SK-N-MC (cell line): ENCODE measurements at regions not wholly inside any gene's neighbourhood (a gene's known extent, or its start where the extent isn't known, plus 50 kb on each side); places are given as distances from the start of the nearest gene placed in this dataset.

Experiments
- DNase-seq: peaks from one replicate; pipeline ENCODE4 v3.0.0-alpha.2; 2011; ENCODE audit warnings: low read depth, low spot score
- H3K27ac ChIP-seq: fragments of 200-600 bp; sonication (generic); 2 replicates; pipeline ENCODE4 v1.5.1; 2016; ENCODE audit warnings: mixed run types
- H3K36me3 ChIP-seq: fragments of 200-600 bp; sonication (generic); 2 replicates; pipeline ENCODE4 v1.6.1; 2017; ENCODE audit warnings: antibody characterized with exemption, low read length, mixed read lengths; ENCODE audit not compliant: insufficient read depth
- H3K4me3 ChIP-seq: fragments of 200-600 bp; sonication (generic); 2 replicates; pipeline ENCODE4 v1.5.1; 2016
- H3K9ac ChIP-seq: fragments of 200-600 bp; sonication (generic); 2 replicates; pipeline ENCODE4 v1.8.0; 2017; ENCODE audit warnings: mixed run types, mixed read lengths; ENCODE audit not compliant: insufficient read length
- H3K9me3 ChIP-seq: fragments of 200-600 bp; sonication (generic); 2 replicates; pipeline ENCODE4 v1.6.1; 2017; ENCODE audit warnings: low read depth, mild to moderate bottlenecking, antibody characterized with exemption, low read length, moderate library complexity, mixed read lengths
- EZH2 ChIP-seq: fragments of 200-600 bp; sonication (generic); IDR thresholded peaks from one replicate; pipeline ENCODE4 v1.6.1; 2017; ENCODE audit warnings: antibody characterized with exemption
- FOXP2 ChIP-seq: optimal IDR thresholded peaks from 2 replicates; pipeline ENCODE3; 2011; ENCODE audit warnings: mild to moderate bottlenecking, moderate library complexity; ENCODE audit not compliant: insufficient read depth; ENCODE audit errors: extremely low read length, control extremely low read depth
- POLR2AphosphoS5 ChIP-seq: IDR thresholded peaks from 2 replicates; pipeline ENCODE4 v1.6.1; 2012; ENCODE audit warnings: mild to moderate bottlenecking, low read depth, low read length, borderline replicate concordance

- TF ChIP-seq POLR2AphosphoS5 (no peak), EZH2 (no peak), FOXP2 (no peak)
These were observed 73.8 kb downstream of the DHRS2 start for GRCh38 chr14:23709923-23710322.

GRCh38 chr14:23712287-23712686 is 76.1 kb downstream of the DHRS2 start:
- Histone ChIP-seq H3K27ac (no peak overlapping the region), H3K9ac (no peak overlapping the region), H3K36me3 (no peaks in the 10 kb centered on the region), H3K4me3 (no peak overlapping the region), H3K9me3 (no peaks in the 10 kb centered on the region)
- DNase-seq, result no peak
- TF ChIP-seq EZH2 (no peak), FOXP2 (no peak), POLR2AphosphoS5 (no peak)

More at GRCh38 chr14:23709923-23710322, 73.8 kb downstream of the DHRS2 start:
- H3K9ac ChIP-seq, result no peak overlapping the region
- no peak overlapping the region for H3K4me3 ChIP-seq
- peaks cover 3% of the 10 kb centered on the region; the same call in 1 of the 2 replicates for H3K9me3 ChIP-seq
- H3K36me3 ChIP-seq, result no peaks in the 10 kb centered on the region
- no peak for DNase-seq
- no peak overlapping the region for H3K27ac ChIP-seq

GRCh38 chr14:23719225-23719985 is 83.2 kb downstream of the DHRS2 start:
- Histone ChIP-seq H3K36me3 (no peaks in the 10 kb centered on the region), H3K4me3 (no peak overlapping the region), H3K9me3 (no peaks in the 10 kb centered on the region), H3K9ac (no peak overlapping the region), H3K27ac (no peak overlapping the region)
- DNase-seq, result no peak
- no peak for TF ChIP-seq FOXP2
- TF ChIP-seq EZH2, result no peak
- TF ChIP-seq POLR2AphosphoS5, result no peak

- H3K27ac ChIP-seq, result no peak overlapping the region
- DNase-seq, result no peak
- H3K4me3 ChIP-seq, result no peak overlapping the region
- no peak overlapping the region for H3K9ac ChIP-seq
- no peaks in the 10 kb centered on the region for H3K9me3 ChIP-seq
- H3K36me3 ChIP-seq, result no peaks in the 10 kb centered on the region
- TF ChIP-seq POLR2AphosphoS5 (no peak), EZH2 (no peak), FOXP2 (no peak)
These were observed 86.5 kb downstream of the DHRS2 start for GRCh38 chr14:23722675-23723074.

- Histone ChIP-seq H3K36me3 (no peaks in the 10 kb centered on the region), H3K9me3 (no peaks in the 10 kb centered on the region), H3K9ac (no peak overlapping the region), H3K4me3 (no peak overlapping the region), H3K27ac (no peak overlapping the region)
- no peak for DNase-seq
- no peak for TF ChIP-seq POLR2AphosphoS5
- no peak for TF ChIP-seq FOXP2
These were observed 87.7 kb downstream of the DHRS2 start for GRCh38 chr14:23723911-23724310.

- TF ChIP-seq POLR2AphosphoS5 (no peak), FOXP2 (no peak), EZH2 (no peak)
- DNase-seq, result no peak
These were observed 89.4 kb downstream of the DHRS2 start for GRCh38 chr14:23725528-23725927.

GRCh38 chr14:23725980-23726710 is 90.0 kb downstream of the DHRS2 start:
- Histone ChIP-seq H3K9ac (no peak overlapping the region), H3K27ac (no peak overlapping the region), H3K4me3 (no peak overlapping the region), H3K9me3 (no peaks in the 10 kb centered on the region), H3K36me3 (no peaks in the 10 kb centered on the region)
- TF ChIP-seq EZH2 (no peak), FOXP2 (no peak), POLR2AphosphoS5 (no peak)
- DNase-seq, result no peak

More at GRCh38 chr14:23725528-23725927, 89.4 kb downstream of the DHRS2 start:
- Histone ChIP-seq H3K36me3 (no peaks in the 10 kb centered on the region), H3K9ac (no peak overlapping the region), H3K4me3 (no peak overlapping the region), H3K27ac (no peak overlapping the region), H3K9me3 (no peaks in the 10 kb centered on the region)

GRCh38 chr14:23727566-23728335 is 91.6 kb downstream of the DHRS2 start:
- H3K9me3 ChIP-seq, result no peaks in the 10 kb centered on the region
- H3K4me3 ChIP-seq, result no peak overlapping the region
- no peak for TF ChIP-seq FOXP2
- no peak for TF ChIP-seq EZH2
- no peak for TF ChIP-seq POLR2AphosphoS5
- no peaks in the 10 kb centered on the region for H3K36me3 ChIP-seq
- DNase-seq, result no peak
- no peak overlapping the region for H3K27ac ChIP-seq
- no peak overlapping the region for H3K9ac ChIP-seq
